Right atrium auricular region (tissue), 2 donors: ENCODE measurements at regions not wholly inside any gene's neighbourhood (a gene's known extent, or its start where the extent isn't known, plus 50 kb on each side); places are given as distances from the start of the nearest gene placed in this dataset.

Source experiments
- DNase-seq: peaks from one replicate; pipeline ENCODE4 v3.0.0-alpha.2; 2019; ENCODE audit warnings: low spot score
- H3K27ac ChIP-seq, 2 donors: fragments of 200-600 bp; sonication (generic); 1 replicate in 1 of 2; 2 replicates in 1 of 2; pipeline ENCODE4 v1.5.1; 2016 to 2019
- H3K27me3 ChIP-seq, 2 donors: fragments of 200-600 bp; sonication (generic); one replicate each; pipeline versions ENCODE4 v1.5.1 to v1.6.0; 2017 to 2019
- H3K36me3 ChIP-seq: fragments of 200-600 bp; sonication (generic); one replicate; pipeline ENCODE4 v1.5.1; 2016
- H3K4me1 ChIP-seq, 2 donors: fragments of 200-600 bp; sonication (generic); one replicate each; pipeline versions ENCODE4 v1.5.1 to v1.6.0; 2017 to 2019
- H3K4me3 ChIP-seq, 2 donors: fragments of 200-600 bp; sonication (generic); 1 replicate in 1 of 2; 2 replicates in 1 of 2; pipeline ENCODE4 v1.5.1; 2017 to 2019; ENCODE audit warnings: mild to moderate bottlenecking in 1 of 2, moderate library complexity in 1 of 2
- H3K9me3 ChIP-seq, 2 donors: fragments of 200-600 bp; sonication (generic); one replicate each; pipeline ENCODE4 v1.5.1; 2019
- CTCF ChIP-seq, 2 donors: fragments of 200-600 bp; sonication (generic); IDR thresholded peaks; one replicate each; pipeline ENCODE4 v1.5.1; 2019; ENCODE audit warnings: antibody characterized with exemption in 2 of 2

DNA sequence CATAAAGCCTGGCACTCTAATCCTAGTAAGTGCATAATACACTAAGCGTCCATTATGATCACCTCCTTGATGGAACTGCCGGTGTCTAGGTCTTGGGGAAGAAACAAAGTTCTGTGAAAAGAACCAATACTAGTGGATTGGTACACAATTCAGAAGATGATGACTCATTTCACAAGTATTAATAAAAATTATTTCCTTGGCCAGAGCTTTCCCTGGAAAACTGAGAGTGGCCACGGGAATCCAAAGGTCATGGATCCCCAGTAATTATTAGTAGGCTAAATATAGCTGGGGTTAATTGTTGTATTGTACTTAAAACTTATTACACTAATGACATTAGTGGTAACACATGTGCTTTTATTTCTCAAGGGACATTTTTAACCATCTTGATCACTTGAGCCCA, 808.0 kb upstream of the NR2F2 start:
- Histone ChIP-seq H3K27ac (no peak overlapping the region), H3K4me1 (no peaks in the 10 kb centered on the region), H3K36me3 (no peaks in the 10 kb centered on the region), H3K4me3 (no peak overlapping the region), H3K9me3 (no peaks in the 10 kb centered on the region), H3K27me3 (no peaks in the 10 kb centered on the region)
- no peak for TF ChIP-seq CTCF (IDR thresholded peaks at IDR 0.05)
- DNase-seq: no peak

GRCh38 chr15:95528920-95529319, 801.6 kb upstream of the NR2F2 start:
- Histone ChIP-seq H3K4me3 (no peak overlapping the region), H3K4me1 (no peaks in the 10 kb centered on the region), H3K27ac (no peak overlapping the region), H3K27me3 (no peaks in the 10 kb centered on the region), H3K9me3 (no peaks in the 10 kb centered on the region), H3K36me3 (no peaks in the 10 kb centered on the region)
- TF ChIP-seq CTCF (IDR thresholded peaks at IDR 0.05): no peak
- DNase-seq: no peak

DNA sequence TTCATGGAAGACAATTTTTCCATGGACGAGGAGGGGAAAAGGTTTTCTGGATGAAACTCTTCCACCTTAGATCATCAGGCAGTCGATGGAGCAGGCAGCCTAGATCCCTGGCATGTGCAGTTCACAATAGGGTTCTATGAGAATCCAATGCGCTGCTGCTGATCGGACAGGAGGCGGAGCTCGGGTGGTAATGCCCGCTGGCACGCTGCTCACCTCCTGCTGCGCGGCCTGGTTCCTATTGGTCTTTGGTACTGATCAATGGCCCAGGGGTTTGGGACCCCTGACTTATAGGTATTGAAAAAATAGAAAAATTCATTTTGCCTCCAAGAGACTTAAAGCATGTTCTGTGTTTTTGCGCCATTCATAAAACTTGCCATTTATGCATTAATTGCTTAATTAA, 793.9 kb upstream of the NR2F2 start:
- Histone ChIP-seq H3K36me3 (no peaks in the 10 kb centered on the region), H3K9me3 (no peaks in the 10 kb centered on the region), H3K4me1 (no peaks in the 10 kb centered on the region), H3K27me3 (no peaks in the 10 kb centered on the region), H3K27ac (no peak overlapping the region), H3K4me3 (no peak overlapping the region)
- no peak for DNase-seq
- no peak for TF ChIP-seq CTCF (IDR thresholded peaks at IDR 0.05)

DNA sequence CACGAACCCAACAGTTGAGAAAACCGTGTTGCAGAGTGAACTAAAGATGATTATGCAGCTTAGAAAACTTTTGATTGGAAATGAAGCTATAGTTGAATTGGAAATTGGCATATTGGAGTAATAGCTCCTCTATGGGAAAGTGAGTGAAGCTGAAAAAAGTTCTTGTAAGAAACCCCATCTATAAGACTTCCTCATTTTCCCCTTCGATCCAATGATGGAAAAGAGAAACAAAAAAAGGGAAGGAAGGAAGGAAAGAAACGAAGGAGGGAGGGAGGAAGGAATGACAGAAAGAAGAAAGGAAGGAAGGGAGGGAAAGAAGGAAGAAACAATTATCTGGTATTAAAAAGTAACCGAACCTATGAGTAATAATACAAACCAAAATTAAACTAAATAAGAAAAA, 791.8 kb upstream of the NR2F2 start:
- no peaks in the 10 kb centered on the region for H3K9me3 ChIP-seq
- H3K4me1 ChIP-seq: no peaks in the 10 kb centered on the region

DNA sequence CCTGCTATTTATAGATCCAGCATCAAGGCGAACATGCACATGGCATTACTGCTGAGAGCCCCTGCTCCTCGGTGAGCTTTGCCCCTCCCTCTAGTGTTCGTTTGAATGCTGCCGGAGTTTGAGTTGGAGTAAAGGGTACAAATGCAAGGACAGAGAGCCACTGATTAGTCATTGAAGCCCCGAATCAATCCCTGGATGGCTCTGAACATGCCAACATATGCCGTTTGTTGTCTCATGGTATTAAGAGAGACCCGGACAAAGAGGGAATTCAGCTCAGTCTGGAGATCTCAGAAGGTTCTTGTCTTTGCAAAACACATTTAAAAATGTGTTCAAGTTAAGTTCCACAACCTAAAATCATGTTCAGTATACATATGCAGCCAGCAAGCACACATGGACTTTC, 789.2 kb upstream of the NR2F2 start:
- Histone ChIP-seq H3K27ac (no peak overlapping the region), H3K9me3 (no peaks in the 10 kb centered on the region), H3K4me1 (no peaks in the 10 kb centered on the region), H3K4me3 (no peak overlapping the region), H3K36me3 (no peaks in the 10 kb centered on the region), H3K27me3 (no peaks in the 10 kb centered on the region)
- no peak for TF ChIP-seq CTCF (IDR thresholded peaks at IDR 0.05)
- no peak for DNase-seq

More for the DNA sequence above, 791.8 kb upstream of the NR2F2 start:
- Histone ChIP-seq H3K36me3 (no peaks in the 10 kb centered on the region), H3K27ac (no peak overlapping the region), H3K4me3 (no peak overlapping the region), H3K27me3 (no peaks in the 10 kb centered on the region)
- no peak for TF ChIP-seq CTCF (IDR thresholded peaks at IDR 0.05)
- no peak for DNase-seq

DNA sequence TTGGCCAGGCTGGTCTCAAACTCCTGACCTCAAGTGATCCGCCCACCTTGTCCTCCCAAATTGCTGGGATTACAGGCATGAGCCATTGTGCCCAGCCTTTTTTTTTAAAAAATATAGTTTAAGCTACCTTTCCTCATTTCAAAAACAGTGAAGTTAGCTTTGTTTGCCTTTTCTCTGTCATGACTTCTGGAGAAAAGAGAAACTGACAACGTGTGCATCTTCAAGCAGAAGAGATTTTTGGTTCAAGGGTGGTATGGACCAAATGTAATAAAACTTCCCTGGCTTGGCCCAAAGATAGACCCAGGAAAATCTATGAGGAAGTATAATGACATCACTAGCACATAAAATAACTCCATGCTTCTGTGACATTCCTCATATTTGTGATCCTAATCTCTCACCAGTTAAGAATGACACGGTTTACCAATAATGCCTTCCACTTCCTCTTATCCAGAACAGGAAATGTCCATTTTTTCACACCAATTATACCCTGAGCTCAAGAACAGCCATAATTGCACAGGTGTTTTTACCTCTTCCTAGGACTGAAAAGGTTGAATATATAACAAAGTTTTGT, 781.2 kb upstream of the NR2F2 start:
- no peak for DNase-seq
- H3K9me3 ChIP-seq: no peaks in the 10 kb centered on the region
- H3K36me3 ChIP-seq: no peaks in the 10 kb centered on the region
- H3K27me3 ChIP-seq: no peaks in the 10 kb centered on the region
- H3K4me1 ChIP-seq: no peaks in the 10 kb centered on the region
- no peak overlapping the region for H3K27ac ChIP-seq
- no peak overlapping the region for H3K4me3 ChIP-seq
- TF ChIP-seq CTCF (IDR thresholded peaks at IDR 0.05): no peak
